Amniotic epithelial cell (primary cell): ENCODE measurements at regions not wholly inside any gene's neighbourhood (a gene's known extent, or its start where the extent isn't known, plus 50 kb on each side); places are given as distances from the start of the nearest gene placed in this dataset.

Experiments used
- DNase-seq: peaks from one replicate; pipeline ENCODE4 v3.0.0-alpha.2; 2010; ENCODE audit warnings: low read depth

DNA sequence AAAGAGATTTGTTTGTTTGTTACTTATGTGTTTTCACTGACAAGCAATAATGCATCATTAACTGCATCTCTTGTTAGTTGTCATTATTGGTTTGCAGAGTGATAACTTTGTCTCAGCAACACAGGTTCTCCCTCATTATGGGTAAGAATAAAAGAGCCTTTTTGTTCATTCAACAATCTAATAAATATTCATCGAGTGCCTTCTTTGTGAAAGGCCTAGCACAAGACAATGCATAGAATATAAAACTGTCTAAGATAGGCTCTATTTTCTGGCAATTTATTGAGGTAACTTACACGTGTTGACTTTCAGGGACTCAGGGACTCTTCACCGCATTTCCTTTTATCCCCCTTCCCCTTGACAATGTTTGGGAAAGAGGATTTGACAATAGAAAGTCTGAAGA is 95.5 kb upstream of the KRR1 start:
- DNase-seq: no peak

DNA sequence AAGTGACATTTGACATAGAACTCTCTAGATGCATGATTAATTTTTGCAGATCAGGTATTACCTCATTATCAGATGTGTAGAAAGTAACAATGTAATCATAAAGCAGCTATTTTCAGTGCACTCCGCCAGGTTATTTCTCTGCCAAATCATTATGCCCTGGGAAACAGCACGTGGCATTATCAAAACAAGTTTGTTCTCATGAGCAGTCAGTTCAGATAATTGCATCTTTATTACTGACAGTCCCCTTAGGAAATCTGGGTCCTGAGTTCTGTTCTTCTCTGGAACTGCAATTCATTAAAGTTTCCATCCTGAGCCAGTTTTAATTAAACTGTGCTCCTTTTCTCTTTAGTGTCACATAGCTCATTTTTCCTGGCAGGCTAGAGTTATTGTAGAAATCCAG is 94.7 kb upstream of the KRR1 start:
- no peak for DNase-seq

DNA sequence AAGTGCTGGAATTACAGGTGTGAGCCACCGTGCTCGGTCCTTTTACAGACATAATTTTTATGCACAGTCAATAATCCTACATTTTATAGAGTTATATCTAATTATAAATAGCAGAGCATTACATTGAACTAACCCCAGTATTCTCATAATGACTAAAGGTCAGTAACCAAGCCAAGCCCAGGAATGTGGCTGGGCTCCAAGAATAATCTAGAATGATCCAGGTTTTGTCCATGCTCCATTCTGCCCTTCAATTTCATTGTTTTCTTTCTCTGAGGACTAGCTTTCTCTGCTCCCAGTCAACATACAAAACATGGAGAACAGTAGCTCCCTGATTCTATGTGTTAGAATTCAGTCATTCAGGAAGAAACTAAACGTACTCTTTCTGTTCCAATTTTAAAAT is 92.1 kb upstream of the KRR1 start:
- DNase-seq: no peak

DNA sequence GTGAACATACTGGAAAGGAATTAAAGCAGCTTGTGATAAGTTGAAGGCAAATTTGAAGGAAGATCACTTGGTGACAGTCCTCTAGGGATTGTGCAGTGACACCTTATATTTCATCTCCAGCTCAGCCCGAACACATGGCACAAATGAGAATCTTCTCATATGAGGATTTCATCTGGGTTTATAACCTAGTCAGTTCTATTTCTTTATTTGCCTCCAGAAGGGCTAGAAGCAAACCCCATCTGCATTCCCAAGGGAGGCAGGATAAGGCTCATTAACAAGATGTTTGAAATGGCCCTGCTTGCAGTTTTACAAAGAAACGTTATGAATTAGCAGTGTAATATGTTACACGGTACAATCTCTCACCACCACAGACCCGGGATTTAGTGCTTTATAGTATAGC is 90.7 kb upstream of the KRR1 start:
- no peak for DNase-seq

DNA sequence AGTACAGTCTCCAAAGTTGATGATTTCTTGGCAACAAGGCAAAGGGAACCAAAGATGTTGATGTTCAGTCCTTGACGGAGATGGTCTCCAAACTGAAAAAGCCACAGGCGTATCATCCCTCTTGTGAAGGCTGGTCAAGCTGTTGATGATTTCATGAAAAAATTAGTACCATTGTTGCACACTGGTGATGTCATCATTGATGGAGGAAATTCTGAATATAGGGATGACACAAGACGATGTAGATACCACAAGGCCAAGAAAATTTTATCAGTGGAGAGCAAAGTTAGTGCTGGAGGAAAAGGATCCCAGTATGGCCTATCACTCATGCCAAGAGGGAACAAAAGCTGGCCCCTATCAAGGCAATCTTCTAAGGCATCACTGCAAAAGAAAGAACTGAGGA is 88.7 kb upstream of the KRR1 start:
- DNase-seq: no peak

DNA sequence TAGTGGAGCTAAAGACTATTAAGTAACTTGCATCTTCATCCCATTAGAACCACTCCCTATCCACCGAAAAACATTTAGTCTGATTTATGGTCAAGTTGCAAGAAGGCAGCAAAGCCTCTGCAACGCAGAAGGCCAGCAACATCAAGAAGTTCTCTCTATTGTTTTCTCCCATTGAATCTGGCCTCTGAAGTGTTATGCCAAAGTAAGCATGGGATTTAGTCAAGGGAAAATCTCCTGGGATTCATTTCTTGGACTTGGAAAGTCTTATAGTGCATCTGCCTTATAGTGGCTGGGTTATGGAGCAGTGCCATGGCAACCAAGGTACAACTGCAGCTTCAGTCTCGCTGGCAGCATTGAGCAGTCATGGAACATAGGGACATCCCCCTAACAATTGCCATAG is 87.7 kb upstream of the KRR1 start:
- DNase-seq: no peak

DNA sequence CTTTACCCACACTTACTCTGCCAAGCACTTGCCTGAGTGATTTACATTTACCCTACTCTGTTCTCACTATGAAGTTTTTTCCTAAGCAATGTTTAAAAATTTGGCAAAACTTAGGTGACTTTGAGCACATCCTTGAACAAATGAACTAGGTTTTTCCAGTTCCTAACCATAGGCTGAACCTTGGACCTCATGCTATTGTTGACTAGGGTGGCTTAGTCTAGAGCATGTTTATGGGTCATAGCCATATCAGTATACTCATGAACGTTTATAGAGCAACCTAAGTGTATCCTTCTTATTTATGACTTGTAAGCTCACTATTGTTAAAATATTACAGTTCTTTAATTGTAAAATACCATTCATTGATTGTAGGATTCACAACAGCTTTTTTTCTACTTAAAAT is 85.0 kb upstream of the KRR1 start:
- DNase-seq: no peak

DNA sequence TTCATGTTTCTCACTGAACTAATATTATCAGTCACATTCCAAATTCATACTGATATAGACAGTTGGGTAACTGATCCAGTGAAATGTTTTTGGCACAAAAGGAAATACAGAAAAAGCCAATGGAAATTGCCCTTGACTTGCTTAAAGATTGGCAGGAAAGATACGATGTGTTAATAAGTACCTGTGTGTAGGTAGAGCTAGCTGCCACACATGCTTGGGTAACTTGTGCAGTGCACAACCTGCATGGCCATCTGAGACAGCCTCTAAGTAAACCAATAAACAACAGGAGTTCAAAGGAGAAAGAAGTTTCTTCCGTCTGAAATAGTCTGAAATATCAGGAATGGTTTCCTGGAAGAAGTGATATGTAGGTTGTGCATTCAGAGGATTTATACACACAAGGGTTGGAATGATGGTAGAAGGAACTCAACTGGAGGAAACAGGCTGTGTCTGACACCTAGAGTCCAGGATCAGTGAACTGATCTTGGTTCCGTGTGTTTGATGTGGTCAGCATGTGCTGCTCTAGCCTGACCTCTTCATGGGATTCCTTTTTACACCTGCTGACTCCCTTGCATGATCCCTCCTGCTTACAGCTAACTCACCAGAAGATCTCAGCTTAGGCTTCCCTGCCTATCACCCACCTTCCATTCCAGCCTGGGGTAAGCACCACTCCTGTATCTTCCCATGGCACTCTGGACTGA is 81.4 kb upstream of the KRR1 start:
- DNase-seq: no peak

DNA sequence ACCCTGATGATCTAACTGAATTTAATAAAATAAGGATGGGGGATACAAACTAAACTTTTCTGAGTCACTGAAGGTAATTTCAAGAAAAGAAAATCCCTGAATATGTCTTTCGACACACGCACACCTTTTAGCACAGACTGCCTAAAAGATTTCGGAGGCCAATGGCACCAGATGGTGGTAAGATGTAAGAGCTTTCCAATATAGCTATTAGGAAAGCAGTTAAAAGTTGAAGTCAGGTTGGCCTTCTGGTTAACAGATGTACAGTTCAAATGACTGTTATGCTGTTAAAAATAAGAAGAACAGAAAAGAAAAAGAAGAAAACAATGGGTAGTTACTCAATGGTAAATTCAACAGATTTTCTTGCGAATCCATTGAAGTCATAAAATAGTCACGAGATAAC is 80.7 kb upstream of the KRR1 start:
- no peak for DNase-seq

DNA sequence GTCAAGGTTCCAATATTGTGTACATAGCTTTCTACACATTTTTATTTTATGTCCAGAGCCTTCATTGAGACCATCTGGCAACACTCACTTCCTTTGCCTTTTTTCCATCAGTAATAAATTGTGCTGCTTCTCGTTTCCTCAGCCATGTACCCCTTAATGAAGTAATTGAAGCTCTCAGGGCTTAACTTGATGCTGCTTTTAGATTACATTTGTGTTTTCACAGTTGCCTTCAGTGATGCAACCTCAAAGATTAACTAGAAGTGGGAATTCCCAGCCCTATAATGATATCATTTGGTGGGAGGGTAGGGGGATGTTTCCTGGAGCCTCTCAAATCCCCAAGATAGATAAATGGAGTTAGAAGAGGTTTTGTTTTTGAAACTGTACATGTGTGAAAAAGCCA is 80.2 kb upstream of the KRR1 start:
- peak; percentile 66 for DNase-seq

DNA sequence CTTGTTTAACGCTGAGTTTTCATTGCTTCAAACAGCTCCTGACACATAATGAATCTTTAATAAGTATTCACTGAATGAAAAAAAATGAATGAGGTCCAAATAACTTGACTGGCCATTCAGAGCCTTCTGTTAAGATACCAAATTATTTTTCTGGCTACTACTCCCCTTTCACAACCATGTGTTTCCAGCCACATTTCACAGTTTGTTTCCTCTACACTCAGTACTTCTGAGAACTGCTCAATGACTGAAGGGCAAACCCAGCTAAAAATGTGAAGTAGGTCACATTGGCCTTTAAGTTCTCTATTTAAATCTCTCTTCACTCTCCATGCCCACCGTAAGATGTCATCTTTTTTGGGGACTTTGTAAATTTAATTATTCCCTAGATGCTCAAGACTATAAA is 78.4 kb upstream of the KRR1 start:
- no peak for DNase-seq

DNA sequence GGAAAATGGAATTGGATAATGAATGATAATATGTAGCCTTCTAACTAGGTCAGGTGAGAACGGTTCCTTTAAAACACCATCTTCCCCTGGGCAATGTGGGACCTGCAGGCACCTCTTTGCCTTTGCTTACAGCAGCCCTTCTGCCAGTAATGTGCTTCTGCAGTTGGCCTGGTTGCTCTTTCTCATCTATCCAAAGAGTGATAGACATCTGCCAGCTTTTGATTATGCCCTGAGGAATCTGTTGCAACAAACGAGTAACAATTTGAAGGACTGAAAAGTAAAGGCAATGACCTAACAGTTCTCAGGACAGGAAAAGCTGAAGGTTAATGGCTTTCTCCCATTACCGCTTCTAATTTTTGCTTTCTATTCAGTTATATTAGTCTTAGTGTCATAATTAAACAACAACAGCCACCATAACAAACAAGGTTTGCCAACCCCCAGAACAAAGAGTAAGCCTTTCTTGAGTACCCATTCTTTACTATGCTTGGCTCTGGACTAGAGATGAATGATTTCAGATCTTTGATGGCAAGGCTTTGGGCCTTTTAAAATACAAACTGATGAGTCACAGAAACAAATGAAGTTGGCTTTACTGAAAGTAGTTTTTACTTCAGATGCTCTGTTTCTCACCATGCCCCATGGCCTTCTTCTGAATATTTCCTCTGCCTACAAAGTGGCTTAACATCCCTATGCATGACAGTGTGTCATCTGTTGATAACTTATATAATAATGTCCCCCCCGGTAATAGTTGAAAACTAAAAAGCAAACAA is 76.1 kb upstream of the KRR1 start:
- no peak for DNase-seq

DNA sequence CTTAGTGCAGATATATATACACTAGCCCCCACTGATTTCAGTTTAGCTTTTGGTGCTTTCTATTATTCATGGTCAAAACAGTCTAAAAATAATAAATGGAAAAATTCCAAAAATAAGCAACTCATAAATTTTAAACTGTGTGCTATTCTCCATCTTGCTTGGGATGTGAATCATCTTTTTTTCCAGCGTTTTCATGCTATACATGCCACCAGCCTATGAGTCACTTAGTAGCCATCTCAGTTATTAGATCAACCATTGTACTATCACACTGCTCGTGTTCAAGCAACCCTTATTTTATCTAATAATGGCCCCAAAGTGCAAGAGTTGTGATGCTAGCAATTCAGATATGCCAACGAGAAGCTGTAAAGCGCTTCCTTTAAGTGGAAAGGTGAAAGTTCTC is 73.9 kb upstream of the KRR1 start:
- DNase-seq: peak; percentile 74

DNA sequence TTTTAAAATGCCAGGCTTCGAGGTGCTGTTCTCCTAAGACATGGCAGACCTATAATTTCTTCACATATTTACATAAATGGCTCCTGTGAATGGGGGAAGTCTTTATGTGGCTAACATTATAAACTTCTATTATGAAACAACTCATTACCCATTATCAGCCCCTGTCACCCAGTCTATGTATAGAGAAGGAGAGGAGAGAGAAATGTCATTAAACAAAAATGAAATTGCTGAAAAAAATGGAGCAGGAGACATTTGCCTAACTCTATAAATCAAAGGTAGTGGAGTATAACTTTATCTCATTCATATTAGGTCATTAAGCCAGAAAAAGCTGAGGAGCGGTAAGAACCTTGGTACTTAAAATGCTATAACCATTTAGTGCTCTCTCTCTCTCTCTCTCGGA is 71.9 kb upstream of the KRR1 start:
- DNase-seq: no peak

DNA sequence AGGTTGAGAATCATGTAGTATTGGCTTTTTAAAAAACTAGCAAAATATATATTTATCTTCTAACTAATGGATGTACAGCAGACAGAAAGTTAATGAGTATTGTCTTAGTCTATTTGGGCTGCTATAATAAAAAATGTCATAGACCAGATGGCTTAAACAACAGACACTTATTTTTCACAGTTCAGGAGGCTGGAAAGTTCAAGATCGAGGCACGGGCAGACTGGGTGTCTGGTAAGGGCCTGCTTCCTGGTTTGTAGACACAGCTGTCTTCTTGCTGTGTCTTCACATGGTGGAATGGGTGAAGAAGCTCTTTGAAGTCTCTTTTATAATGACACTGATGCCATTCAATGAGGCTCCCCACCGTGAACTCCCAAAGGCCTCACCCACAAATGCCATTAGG is 70.1 kb upstream of the KRR1 start:
- no peak for DNase-seq

DNA sequence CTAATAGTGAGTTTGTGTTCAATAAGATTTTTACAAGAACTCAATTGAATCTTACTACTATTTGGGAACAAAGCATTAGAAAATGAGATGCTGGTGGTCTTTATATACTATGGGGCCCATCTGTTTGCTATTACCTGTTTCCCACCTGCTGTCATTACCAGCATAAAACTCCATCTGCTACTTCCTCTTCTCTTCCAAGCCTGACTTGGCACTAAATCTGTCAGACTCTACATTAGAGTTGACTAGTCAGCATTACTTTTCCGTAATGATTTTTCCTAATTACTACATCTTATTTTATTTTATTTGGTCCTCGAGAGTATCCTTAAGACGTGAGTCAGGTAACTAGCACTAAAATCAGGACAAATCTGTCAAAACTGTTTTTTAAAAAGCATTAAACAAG is 68.1 kb upstream of the KRR1 start:
- no peak for DNase-seq

DNA sequence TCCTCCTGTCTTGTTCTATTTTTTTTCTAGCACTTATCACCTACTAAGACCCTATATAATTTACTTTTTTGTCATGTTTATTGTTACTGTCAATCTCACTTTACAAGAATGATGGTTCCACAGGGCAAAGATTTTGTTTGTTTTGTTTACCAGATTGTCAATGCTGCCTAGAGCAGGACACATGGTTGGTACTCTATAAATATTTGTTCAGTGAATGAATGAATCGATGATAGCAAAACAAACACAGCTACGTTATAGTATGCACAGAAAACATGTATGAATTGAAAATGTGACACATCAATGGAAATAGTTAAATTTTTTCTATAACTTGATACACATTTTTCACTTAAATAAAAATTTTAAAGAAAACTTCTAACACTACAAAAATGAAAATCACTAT is 67.1 kb upstream of the KRR1 start:
- no peak for DNase-seq

DNA sequence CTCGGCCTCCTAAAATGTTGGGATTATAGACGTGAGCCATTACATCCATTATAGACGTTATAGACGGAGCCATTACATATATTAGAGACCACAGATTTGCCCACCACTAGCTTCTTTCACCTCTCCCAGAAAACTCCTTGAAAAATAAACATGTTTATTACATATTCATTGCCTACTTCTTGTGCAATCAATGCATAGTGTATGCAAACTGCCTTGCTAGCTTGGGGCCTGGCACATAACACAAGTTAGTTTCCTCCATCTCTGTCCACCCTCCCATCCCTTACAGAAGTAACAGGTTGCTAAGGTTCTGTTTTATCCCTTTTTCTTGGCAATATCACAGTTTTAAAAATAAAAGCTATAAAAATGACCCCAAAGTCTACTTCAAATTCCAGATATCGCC is 66.4 kb upstream of the KRR1 start:
- DNase-seq: no peak

DNA sequence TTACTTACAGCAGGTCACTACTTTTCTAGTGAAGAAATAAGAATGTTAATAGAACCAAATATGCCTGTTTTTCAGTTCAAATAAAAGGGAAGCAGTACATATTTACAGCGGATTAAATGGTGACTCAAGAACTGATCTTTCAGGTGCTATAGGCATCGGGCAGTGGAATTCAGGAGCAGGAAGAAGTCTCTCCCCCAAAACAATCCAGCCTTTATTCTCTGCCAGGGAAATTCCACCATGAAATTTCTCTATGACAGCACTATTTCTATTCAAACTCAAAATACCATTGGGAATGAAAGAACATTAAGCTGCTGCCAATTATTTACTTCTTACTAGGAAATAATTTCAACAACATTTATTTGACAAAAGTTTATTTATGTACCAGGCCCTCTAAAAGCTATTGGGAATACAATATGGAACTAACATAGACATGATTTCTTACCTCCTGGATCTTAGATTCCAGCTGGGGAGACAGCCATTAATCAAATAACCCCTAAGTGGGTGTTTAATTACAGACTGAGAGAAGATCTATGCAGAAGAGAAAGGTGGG is 60.3 kb upstream of the KRR1 start:
- DNase-seq: no peak

DNA sequence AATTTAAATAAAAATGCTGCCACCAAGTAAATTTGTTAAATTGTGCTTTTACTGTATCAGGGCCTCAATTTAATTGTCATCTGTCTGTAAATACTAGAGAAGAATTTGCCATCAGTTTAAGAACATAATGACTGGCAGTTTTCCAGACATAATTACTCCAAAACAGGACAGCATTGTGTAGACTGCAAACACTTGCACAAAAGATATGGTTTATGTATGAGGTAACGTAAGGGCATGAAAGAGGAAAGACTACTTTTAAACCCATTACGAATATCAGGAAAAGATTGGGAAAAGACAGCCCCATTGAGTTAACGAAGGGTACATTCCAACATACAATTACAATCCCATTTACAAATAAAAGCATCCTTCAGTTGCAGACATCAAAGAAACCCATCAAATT is 59.8 kb upstream of the KRR1 start:
- DNase-seq: no peak

DNA sequence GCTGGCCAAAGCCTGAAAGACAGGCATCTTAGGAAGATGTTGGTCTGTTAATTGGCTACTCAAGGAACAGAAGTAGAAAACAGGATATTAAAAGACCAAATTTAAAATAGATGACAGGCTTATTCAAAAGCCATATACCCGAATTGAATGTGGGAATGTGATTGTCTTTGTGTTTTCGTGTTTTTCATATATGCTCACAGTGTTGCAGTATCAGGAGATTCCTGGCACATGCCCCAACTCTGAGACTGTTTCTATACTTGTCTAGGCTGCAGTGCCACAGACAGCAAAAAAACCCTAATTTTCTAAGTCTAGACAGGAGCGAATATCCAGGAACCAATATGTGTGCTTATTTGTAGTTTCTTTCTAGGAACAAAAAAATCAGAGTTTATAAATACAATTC is 57.4 kb upstream of the KRR1 start:
- DNase-seq: no peak

DNA sequence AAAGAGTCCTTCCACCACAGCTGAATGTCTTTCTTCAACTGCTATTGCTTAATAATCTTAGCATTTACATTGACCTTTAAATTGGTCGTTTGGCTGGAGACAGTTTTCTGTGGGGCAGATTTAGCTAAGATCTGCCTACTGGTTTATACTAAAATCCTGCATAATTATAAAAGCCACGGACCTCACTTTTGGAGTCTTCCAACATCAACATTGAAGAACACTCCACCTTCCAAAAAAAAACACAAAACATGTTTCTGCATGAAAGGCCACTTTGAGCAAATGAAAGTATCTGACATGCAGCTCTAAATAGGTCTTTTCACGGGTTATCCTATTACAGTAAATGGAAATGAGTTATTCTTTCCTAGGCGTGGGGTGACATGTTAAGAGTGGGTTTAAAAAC is 57.0 kb upstream of the KRR1 start:
- DNase-seq: no peak

DNA sequence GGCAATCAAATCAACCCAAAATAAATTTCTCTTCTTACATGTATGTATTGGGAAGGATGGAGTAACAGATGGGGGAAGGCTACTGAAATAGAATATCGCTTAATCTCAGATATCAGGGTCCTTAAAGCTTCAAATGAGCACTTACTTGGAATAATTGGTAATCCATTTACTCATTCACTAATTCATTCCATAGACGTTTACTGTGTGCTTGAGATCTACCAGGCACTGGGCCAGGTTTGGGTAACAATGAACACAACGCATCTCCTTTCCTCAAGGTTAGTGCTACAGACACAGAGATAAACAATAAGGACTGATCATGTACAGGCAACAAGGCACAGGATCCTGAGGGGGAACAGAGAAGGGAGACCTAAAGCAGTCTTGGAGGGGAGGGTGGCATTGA is 54.4 kb upstream of the KRR1 start:
- no peak for DNase-seq

DNA sequence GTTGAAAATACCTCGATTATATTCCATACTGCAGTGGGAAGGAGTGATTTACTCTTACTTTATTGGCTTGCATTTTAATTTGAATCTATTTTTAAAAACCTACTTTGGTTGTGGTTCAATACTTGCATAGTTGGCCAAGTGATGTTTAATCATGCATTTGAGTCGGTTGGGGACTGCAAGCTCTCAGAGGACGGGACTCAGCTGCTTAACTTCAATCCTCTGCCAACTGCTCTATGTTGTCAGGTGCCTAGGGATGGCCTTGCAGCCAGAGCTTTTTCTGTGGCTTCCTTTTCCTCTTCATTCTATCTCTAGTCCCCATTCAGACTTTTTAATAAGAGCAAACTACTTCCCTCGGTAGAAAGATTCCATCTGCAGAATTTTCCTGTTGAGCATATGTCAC is 53.4 kb upstream of the KRR1 start:
- DNase-seq: no peak
